CD14-positive monocyte (primary cell): ENCODE measurements at regions not wholly inside any gene's neighbourhood (a gene's known extent, or its start where the extent isn't known, plus 50 kb on each side); places are given as distances from the start of the nearest gene placed in this dataset.

Source experiments
- DNase-seq, 3 donors: peaks; one replicate each; pipeline ENCODE4 v3.0.0-alpha.2; 2011 to 2022
- H2AFZ ChIP-seq: 2 replicates; pipeline ENCODE4 v1.6.0; 2012; ENCODE audit warnings: mild to moderate bottlenecking, low read depth, low read length, inconsistent platforms; ENCODE audit not compliant: insufficient read depth, poor library complexity, severe bottlenecking
- H3K27ac ChIP-seq, 2 donors: 1 replicate in 1 of 2; 2 replicates in 1 of 2; pipeline ENCODE4 v1.5.1; 2012 to 2013; ENCODE audit warnings: low read length in 2 of 2, control low read depth in 1 of 2, inconsistent platforms in 1 of 2, low read depth in 1 of 2, mild to moderate bottlenecking in 1 of 2
- H3K27me3 ChIP-seq, 2 donors: one replicate each; pipeline versions ENCODE4 v1.6.0 to v1.6.1; 2011 to 2013; ENCODE audit warnings: low read length in 2 of 2; ENCODE audit not compliant: control insufficient read depth in 2 of 2, insufficient read depth in 2 of 2
- H3K36me3 ChIP-seq, 2 donors: replicated peaks in 1 of 2; 1 replicate in 1 of 2; 2 replicates in 1 of 2; pipeline versions ENCODE4 v1.5.1 to v1.6.1; 2012 to 2013; ENCODE audit warnings: low read length in 2 of 2, control low read depth in 1 of 2, inconsistent platforms in 1 of 2, mild to moderate bottlenecking in 1 of 2; ENCODE audit not compliant: insufficient read depth in 2 of 2, control insufficient read depth in 1 of 2
- H3K4me1 ChIP-seq, 2 donors: 1 replicate in 1 of 2; 2 replicates in 1 of 2; pipeline versions ENCODE4 v1.5.1 to v1.6.1; 2012 to 2013; ENCODE audit warnings: low read length in 2 of 2, control low read depth in 1 of 2, inconsistent platforms in 1 of 2, mild to moderate bottlenecking in 1 of 2, moderate library complexity in 1 of 2; ENCODE audit not compliant: insufficient read depth in 2 of 2, control insufficient read depth in 1 of 2
- H3K4me2 ChIP-seq: replicated peaks from 2 replicates; pipeline ENCODE3; 2012; ENCODE audit warnings: low read length, moderate library complexity, mild to moderate bottlenecking; ENCODE audit not compliant: poor library complexity, severe bottlenecking; ENCODE audit errors: extremely low read depth
- H3K4me3 ChIP-seq, 3 experiments: fragments of 200-600 bp in 1 of 3; sonication (generic) in 1 of 3; replicated peaks in 1 of 3; 1 replicate in 2 of 3; 2 replicates in 1 of 3; pipeline ENCODE4 v1.5.1; 2011 to 2013; ENCODE audit warnings: low read length in 3 of 3, mild to moderate bottlenecking in 3 of 3, control low read depth in 2 of 3, low read depth in 2 of 3, inconsistent platforms in 1 of 3, moderate library complexity in 1 of 3
- H3K79me2 ChIP-seq: 2 replicates; pipeline ENCODE4 v1.6.0; 2012; ENCODE audit warnings: mild to moderate bottlenecking, control low read depth, inconsistent platforms, low read length, moderate library complexity; ENCODE audit not compliant: insufficient read depth
- H3K9ac ChIP-seq: 2 replicates; pipeline ENCODE4 v1.6.0; 2017; ENCODE audit warnings: low read length, mild to moderate bottlenecking; ENCODE audit not compliant: insufficient read depth, poor library complexity, severe bottlenecking
- H3K9me3 ChIP-seq, 2 donors: replicated peaks in 1 of 2; 1 replicate in 1 of 2; 2 replicates in 1 of 2; pipeline versions ENCODE4 v1.5.1 to v1.6.1; 2012 to 2013; ENCODE audit warnings: low read length in 2 of 2, control low read depth in 1 of 2; ENCODE audit not compliant: control insufficient read depth in 1 of 2, insufficient read depth in 1 of 2
- H4K20me1 ChIP-seq: 2 replicates; pipeline ENCODE4 v1.6.0; 2012; ENCODE audit warnings: mild to moderate bottlenecking, low read length, control low read depth, moderate library complexity; ENCODE audit not compliant: insufficient read depth
- H3K27ac Mint-ChIP-seq, 7 donors: one replicate each; pipeline ENCODE4 v1.8.0; 2020; ENCODE audit warnings: mild to moderate bottlenecking in 7 of 7, mixed read lengths in 7 of 7, moderate library complexity in 6 of 7, inconsistent platforms in 2 of 7
- H3K27me3 Mint-ChIP-seq, 3 donors: one replicate each; pipeline ENCODE4 v1.8.0; 2021 to 2022; ENCODE audit warnings: low read depth in 3 of 3, mild to moderate bottlenecking in 3 of 3, mixed read lengths in 3 of 3, moderate library complexity in 3 of 3, inconsistent platforms in 1 of 3
- H3K36me3 Mint-ChIP-seq, 2 donors: one replicate each; pipeline ENCODE4 v1.8.0; 2020; ENCODE audit warnings: mixed read lengths in 2 of 2, inconsistent platforms in 1 of 2, mild to moderate bottlenecking in 1 of 2
- H3K4me1 Mint-ChIP-seq: one replicate; pipeline ENCODE4 v1.8.0; 2020; ENCODE audit warnings: mild to moderate bottlenecking, mixed read lengths
- H3K4me3 Mint-ChIP-seq, 2 donors: one replicate each; pipeline ENCODE4 v1.8.0; 2020; ENCODE audit warnings: mild to moderate bottlenecking in 2 of 2, mixed read lengths in 2 of 2, moderate library complexity in 1 of 2
- H3K9me3 Mint-ChIP-seq, 7 donors: one replicate each; pipeline ENCODE4 v1.8.0; 2020 to 2022; ENCODE audit warnings: mixed read lengths in 7 of 7, mild to moderate bottlenecking in 6 of 7, moderate library complexity in 6 of 7, inconsistent platforms in 2 of 7
- WGBS: methylation state at CpG from one replicate; pipeline ENCODE4 v1.1.5; 2013; ENCODE audit warnings: missing lambda C conversion rate; ENCODE audit not compliant: insufficient coverage; 5-methylcytosine and 5-hydroxymethylcytosine counted together
- intact Hi-C, 2 donors: fragments of 100-400 bp; cut with micrococcal nuclease; formaldehyde crosslinking; loops; one replicate each; pipeline versions ENCODE4 v1.15.0 to v1.15.1; 2023
- TF ChIP-seq, protein P1 (sequence below): fragments of 200-600 bp; IDR thresholded peaks from one replicate; pipeline ENCODE4 v1.8.0; 2022; ENCODE audit warnings: antibody characterized with exemption, mild to moderate bottlenecking

DNA sequence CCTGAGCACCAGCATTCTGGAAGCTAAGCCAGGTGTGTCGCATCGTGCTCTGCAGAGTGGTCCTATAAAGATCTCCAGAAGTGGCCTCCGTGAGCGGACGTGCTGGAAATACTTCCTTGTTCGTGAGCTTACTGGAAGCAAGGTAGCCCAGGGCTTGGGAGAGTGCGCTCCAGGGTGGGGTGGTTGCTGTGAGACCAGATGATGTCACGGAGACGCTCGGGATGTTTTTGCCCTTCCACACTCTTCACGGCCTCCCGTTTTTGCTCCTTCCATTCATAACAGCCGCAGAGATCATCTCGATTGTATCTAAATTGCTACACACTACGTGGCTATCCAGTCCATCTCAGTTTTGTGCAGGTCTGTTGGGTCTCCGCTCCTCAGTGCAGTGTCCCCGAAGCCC lies 373.4 kb downstream of the THBS2 start:
- peaks cover 0 to 6% of the 10 kb centered on the region in 2 donors for H3K27me3 ChIP-seq
- H2AFZ ChIP-seq = no peak overlapping the region
- Mint-ChIP-seq H3K27ac (no peak overlapping the region), H3K36me3 (no peaks in the 10 kb centered on the region), H3K4me3 (no peak overlapping the region), H3K9me3 (peaks cover 0 to 4% (median 0%) of the 10 kb centered on the region in 7 donors), H3K27me3 (peaks cover 0 to 7% (median 7%) of the 10 kb centered on the region in 3 donors), H3K4me1 (peaks cover 7% of the 10 kb centered on the region)
- intact Hi-C loops = loop anchor here in 1 of 2 donors (10.0 kb wide), 1 partner anchor 505 kb away; no protein-coding TSS in a partner anchor
- H3K9me3 ChIP-seq = no peaks in the 10 kb centered on the region
- no peak overlapping the region for H3K4me3 ChIP-seq
- no peak for DNase-seq
- H3K9ac ChIP-seq = no peak overlapping the region
- H3K4me2 ChIP-seq = no peak overlapping the region
- WGBS = 89% methylated on average over 14 of the region's 17 CpGs
- TF ChIP-seq, protein P1, sequence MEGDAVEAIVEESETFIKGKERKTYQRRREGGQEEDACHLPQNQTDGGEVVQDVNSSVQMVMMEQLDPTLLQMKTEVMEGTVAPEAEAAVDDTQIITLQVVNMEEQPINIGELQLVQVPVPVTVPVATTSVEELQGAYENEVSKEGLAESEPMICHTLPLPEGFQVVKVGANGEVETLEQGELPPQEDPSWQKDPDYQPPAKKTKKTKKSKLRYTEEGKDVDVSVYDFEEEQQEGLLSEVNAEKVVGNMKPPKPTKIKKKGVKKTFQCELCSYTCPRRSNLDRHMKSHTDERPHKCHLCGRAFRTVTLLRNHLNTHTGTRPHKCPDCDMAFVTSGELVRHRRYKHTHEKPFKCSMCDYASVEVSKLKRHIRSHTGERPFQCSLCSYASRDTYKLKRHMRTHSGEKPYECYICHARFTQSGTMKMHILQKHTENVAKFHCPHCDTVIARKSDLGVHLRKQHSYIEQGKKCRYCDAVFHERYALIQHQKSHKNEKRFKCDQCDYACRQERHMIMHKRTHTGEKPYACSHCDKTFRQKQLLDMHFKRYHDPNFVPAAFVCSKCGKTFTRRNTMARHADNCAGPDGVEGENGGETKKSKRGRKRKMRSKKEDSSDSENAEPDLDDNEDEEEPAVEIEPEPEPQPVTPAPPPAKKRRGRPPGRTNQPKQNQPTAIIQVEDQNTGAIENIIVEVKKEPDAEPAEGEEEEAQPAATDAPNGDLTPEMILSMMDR = no peak
- H3K27ac ChIP-seq = no peak overlapping the region
- H3K36me3 ChIP-seq = no peaks in the 10 kb centered on the region
- H3K4me1 ChIP-seq = no peaks in the 10 kb centered on the region
- no peaks in the 10 kb centered on the region for H4K20me1 ChIP-seq
- no peaks in the 10 kb centered on the region for H3K79me2 ChIP-seq

DNA sequence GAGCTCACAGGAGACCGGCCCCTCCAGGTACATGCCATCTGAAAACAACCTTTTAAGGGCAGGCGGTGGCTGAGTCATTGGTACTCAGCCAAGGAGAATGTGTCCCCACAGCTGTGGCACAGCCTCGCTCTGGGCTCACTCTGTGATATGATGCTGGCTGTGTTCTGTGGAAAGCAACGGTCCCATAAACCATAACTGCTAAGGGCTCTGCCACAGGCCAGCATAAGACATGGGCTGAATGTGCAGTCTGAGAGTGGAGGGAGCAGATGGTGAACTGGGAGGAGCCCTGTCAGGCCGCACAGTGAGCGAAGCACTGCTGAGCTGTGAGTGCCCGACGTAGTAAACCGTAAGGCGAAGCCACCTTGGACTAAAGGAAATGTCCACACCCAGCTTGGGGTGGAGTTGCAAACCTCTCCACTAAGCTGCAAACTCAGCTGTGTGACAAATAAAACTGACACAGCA lies 375.8 kb downstream of the THBS2 start:
- Histone ChIP-seq H3K4me2 (no peak overlapping the region), H2AFZ (no peak overlapping the region), H3K27ac (no peak overlapping the region), H3K4me1 (no peaks in the 10 kb centered on the region), H3K9ac (no peak overlapping the region), H3K4me3 (no peak overlapping the region), H4K20me1 (no peaks in the 10 kb centered on the region), H3K27me3 (peaks cover 0 to 2% of the 10 kb centered on the region in 2 donors), H3K36me3 (no peaks in the 10 kb centered on the region), H3K79me2 (no peaks in the 10 kb centered on the region), H3K9me3 (no peaks in the 10 kb centered on the region)
- TF ChIP-seq, protein P1 = no peak
- Mint-ChIP-seq H3K27me3 (peaks cover 1 to 8% (median 2%) of the 10 kb centered on the region in 3 donors), H3K4me3 (no peak overlapping the region), H3K27ac (no peak overlapping the region), H3K4me1 (no peaks in the 10 kb centered on the region), H3K36me3 (no peaks in the 10 kb centered on the region), H3K9me3 (peaks cover 0 to 4% (median 0%) of the 10 kb centered on the region in 7 donors)
- no peak for DNase-seq
- intact Hi-C loops = no loop called here
- 74% methylated on average over 10 of the region's 10 CpGs for WGBS
